Thoracic aorta (tissue), 2 donors: ENCODE measurements at regions not wholly inside any gene's neighbourhood (a gene's known extent, or its start where the extent isn't known, plus 50 kb on each side); places are given as distances from the start of the nearest gene placed in this dataset.

Experiments
- ATAC-seq: fragments of 150-250 bp; one replicate; pipeline ENCODE4 v1.8.0; 2017; ENCODE audit warnings: low read depth; ENCODE audit not compliant: insufficient number of reproducible peaks, low FRiP score
- DNase-seq: peaks from one replicate; pipeline ENCODE4 v3.0.0-alpha.2; 2020; ENCODE audit warnings: low spot score
- H3K27ac ChIP-seq, 2 donors: fragments of 200-600 bp; sonication (generic); 1 replicate in 1 of 2; 2 replicates in 1 of 2; pipeline ENCODE4 v1.5.1; 2016; ENCODE audit warnings: mild to moderate bottlenecking in 2 of 2, moderate library complexity in 2 of 2
- H3K27me3 ChIP-seq: fragments of 200-600 bp; sonication (generic); replicated peaks from 2 replicates; pipeline ENCODE4 v1.6.0; 2016; ENCODE audit warnings: mild to moderate bottlenecking; ENCODE audit not compliant: insufficient read depth
- H3K36me3 ChIP-seq: fragments of 200-600 bp; sonication (generic); one replicate; pipeline ENCODE4 v1.5.1; 2016
- H3K4me1 ChIP-seq, 2 donors: fragments of 200-600 bp; sonication (generic); 1 replicate in 1 of 2; 2 replicates in 1 of 2; pipeline versions ENCODE4 v1.5.1 to v1.6.0; 2016; ENCODE audit warnings: low read depth in 2 of 2, mild to moderate bottlenecking in 1 of 2; ENCODE audit not compliant: control insufficient read depth in 1 of 2
- H3K4me3 ChIP-seq: fragments of 200-600 bp; sonication (generic); 2 replicates; pipeline ENCODE4 v1.5.1; 2016; ENCODE audit warnings: mild to moderate bottlenecking
- H3K9me3 ChIP-seq: fragments of 200-600 bp; sonication (generic); 2 replicates; pipeline ENCODE4 v1.5.1; 2016
- TF ChIP-seq, protein P1 (sequence below): fragments of 200-600 bp; sonication (generic); IDR thresholded peaks from one replicate; pipeline ENCODE4 v1.5.1; 2019; ENCODE audit warnings: antibody characterized with exemption

DNA sequence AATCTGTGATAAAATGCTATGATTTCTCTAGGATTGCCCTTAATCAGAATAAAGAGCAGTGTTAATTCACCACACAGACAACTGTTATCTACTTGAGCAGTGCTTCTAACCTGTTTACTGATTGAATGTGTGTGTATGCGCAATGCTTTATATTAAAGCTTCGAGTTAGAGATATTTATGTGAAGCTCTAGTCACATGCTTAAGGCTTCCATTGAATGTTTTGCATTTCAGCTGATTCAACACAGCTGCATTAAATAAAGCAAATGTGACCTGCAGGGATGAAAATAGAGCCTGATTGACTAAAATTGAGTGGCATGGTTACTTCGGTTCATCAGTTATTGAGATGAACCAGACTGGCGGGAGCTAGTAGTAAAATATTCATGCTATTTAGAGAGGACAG is 395.3 kb downstream of the JRKL start:
- Histone ChIP-seq H3K4me3 (no peak overlapping the region), H3K36me3 (no peaks in the 10 kb centered on the region), H3K27me3 (no peaks in the 10 kb centered on the region), H3K27ac (no peak overlapping the region), H3K9me3 (no peaks in the 10 kb centered on the region), H3K4me1 (no peaks in the 10 kb centered on the region)
- no peak for ATAC-seq
- no peak for DNase-seq
- TF ChIP-seq, protein P1, sequence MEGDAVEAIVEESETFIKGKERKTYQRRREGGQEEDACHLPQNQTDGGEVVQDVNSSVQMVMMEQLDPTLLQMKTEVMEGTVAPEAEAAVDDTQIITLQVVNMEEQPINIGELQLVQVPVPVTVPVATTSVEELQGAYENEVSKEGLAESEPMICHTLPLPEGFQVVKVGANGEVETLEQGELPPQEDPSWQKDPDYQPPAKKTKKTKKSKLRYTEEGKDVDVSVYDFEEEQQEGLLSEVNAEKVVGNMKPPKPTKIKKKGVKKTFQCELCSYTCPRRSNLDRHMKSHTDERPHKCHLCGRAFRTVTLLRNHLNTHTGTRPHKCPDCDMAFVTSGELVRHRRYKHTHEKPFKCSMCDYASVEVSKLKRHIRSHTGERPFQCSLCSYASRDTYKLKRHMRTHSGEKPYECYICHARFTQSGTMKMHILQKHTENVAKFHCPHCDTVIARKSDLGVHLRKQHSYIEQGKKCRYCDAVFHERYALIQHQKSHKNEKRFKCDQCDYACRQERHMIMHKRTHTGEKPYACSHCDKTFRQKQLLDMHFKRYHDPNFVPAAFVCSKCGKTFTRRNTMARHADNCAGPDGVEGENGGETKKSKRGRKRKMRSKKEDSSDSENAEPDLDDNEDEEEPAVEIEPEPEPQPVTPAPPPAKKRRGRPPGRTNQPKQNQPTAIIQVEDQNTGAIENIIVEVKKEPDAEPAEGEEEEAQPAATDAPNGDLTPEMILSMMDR, result no peak

DNA sequence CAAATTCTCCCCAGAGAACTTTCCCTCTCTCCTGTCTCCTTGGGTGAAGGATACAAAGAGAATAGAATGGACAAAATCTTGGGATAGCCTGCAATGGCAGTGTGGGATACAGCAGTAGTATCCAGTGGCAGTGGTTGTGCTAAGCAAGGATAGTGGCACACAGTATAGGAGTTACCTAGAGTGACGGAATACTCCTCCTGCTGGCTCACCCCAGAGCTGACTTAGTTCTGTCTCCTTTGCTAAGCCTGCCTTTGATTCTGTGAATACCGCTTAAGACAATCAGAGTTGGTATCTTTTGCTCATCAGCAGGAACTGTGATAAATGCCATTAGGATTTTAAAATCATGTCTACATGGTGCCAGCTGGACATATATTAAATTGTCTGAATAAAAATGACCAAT is 404.3 kb downstream of the JRKL start:
- H3K9me3 ChIP-seq, result no peaks in the 10 kb centered on the region
- H3K4me3 ChIP-seq, result no peak overlapping the region
- TF ChIP-seq, protein P1, result no peak
- H3K36me3 ChIP-seq, result no peaks in the 10 kb centered on the region
- no peak for DNase-seq
- ATAC-seq, result no peak
- no peak overlapping the region for H3K27ac ChIP-seq
- H3K27me3 ChIP-seq, result no peaks in the 10 kb centered on the region
- H3K4me1 ChIP-seq, result no peaks in the 10 kb centered on the region

DNA sequence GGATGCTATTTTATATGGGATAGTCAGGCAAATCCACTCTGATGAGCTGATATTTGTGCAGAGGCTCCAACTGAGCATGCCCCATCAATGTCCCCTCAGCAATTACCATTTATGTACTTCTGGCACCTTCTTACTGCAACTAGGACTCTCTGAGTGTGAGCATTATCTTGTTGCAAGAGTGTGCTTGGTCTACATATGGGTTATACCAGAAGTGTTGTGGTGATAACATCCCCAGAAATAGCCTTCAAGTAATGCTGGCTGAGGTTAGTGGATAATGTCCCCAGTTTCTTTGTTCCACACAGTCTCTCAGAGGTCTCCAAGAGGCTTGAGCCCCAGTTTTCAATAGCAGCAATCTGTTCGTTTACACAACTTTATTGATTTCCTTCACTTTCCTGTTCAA is 408.6 kb downstream of the JRKL start:
- ATAC-seq (no peak), DNase-seq (no peak)
- no peak overlapping the region for H3K4me3 ChIP-seq
- no peaks in the 10 kb centered on the region for H3K36me3 ChIP-seq
- no peaks in the 10 kb centered on the region for H3K9me3 ChIP-seq
- H3K27me3 ChIP-seq, result no peaks in the 10 kb centered on the region
- H3K4me1 ChIP-seq, result no peaks in the 10 kb centered on the region
- H3K27ac ChIP-seq, result no peak overlapping the region
- TF ChIP-seq, protein P1, result no peak

DNA sequence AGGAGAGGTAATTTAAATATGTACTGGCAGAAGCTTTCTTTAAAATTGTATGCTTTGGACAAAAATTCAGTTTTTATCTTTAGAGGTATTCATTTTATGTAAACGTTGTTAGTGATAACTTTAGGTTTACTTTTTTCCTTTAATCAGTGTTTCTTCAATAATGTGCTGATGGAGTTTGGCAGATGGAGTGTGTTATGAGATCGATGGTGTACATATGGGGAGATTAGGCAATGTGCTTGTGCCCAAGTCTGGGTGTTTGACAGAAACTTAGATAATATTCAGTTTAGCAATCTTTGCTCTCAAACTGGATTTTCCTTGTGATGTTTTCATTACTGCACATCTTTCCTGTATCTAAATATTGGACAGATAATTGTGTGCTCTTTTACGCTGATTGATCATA is 425.4 kb downstream of the JRKL start:
- H3K27me3 ChIP-seq, result no peaks in the 10 kb centered on the region
- no peak overlapping the region for H3K4me3 ChIP-seq
- TF ChIP-seq, protein P1, result no peak
- no peaks in the 10 kb centered on the region for H3K36me3 ChIP-seq
- no peak overlapping the region for H3K27ac ChIP-seq
- no peaks in the 10 kb centered on the region for H3K4me1 ChIP-seq
- ATAC-seq (no peak), DNase-seq (no peak)
- H3K9me3 ChIP-seq, result no peaks in the 10 kb centered on the region

DNA sequence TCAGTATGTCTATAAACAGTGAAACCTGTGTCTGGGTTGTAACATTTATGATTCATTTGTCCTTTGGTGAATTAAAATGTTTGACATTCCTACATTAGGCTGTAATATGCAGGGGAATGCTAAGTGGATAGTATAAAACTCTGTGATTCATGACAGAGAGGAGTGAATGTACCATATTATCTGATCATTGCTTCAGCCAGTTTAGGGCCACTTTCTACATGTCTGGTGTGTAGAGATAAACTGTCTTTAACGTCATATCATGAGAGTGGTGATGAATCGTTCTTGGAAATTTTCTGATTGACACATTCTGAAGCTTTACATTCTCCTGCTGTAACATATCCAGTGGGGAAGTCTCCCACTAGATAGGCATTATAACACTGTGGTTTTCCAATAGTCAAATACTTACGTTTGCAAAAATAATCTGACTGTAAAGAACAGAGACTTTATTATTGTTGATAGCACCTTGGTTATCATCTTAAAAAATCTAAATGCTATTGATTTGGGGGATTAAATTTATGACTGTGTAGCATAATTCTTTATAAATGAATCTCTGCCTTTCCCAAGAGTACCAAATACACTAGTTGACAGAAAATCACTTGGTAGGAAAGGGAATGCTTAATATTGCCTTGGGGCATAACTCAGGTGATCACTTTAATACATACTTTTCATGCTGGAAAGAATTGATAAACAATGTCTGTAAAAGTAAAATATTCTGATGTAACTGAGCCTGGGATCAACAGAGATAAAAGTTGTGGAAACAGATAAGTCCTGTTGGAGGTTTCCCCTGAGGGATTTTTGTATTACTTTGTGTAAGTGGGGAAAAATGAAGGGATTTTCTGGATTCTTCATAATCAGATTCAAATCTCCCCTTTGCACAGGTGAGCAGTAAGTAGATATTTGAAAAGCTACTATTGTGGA is 427.9 kb downstream of the JRKL start:
- DNase-seq (no peak), ATAC-seq (no peak)
- no peaks in the 10 kb centered on the region for H3K9me3 ChIP-seq
- H3K4me1 ChIP-seq, result no peaks in the 10 kb centered on the region
- TF ChIP-seq, protein P1, result no peak
- H3K27ac ChIP-seq, result no peak overlapping the region
- H3K36me3 ChIP-seq, result no peaks in the 10 kb centered on the region
- no peaks in the 10 kb centered on the region for H3K27me3 ChIP-seq
- H3K4me3 ChIP-seq, result no peak overlapping the region
